GM12878 (cell line): ENCODE measurements at regions not wholly inside any gene's neighbourhood (a gene's known extent, or its start where the extent isn't known, plus 50 kb on each side); places are given as distances from the start of the nearest gene placed in this dataset.

ENCODE experiments used
- ATAC-seq: fragments of 200-7000 bp; cut with Tn5 transposase; 3 replicates; pipeline ENCODE4 v1.9.1; 2020; ENCODE audit warnings: mild to moderate bottlenecking, moderate library complexity
- BruUV-seq: library from RNA; stranded (reverse); fragments of 400-500 nt; replicated peaks from 2 replicates; lab custom pipeline; 2021; lab: Mats Ljungman, UMichigan
- CTCF ChIA-PET: fragments of 300-600 bp; sonication (Branson Sonifier 250); formaldehyde crosslinking; extraction: SDS; loops from one replicate; lab custom pipeline; 2021; ENCODE audit warnings: inconsistent platforms; lab: Yijun Ruan, JAX
- POLR2A ChIA-PET: fragments of 350-600 bp; formaldehyde crosslinking; extraction: SDS; loops from one replicate; lab custom pipeline; 2021; ENCODE audit warnings: inconsistent platforms; lab: Charles Lee
- RAD21 ChIA-PET: fragments of 300-600 bp; sonication (Branson Sonifier 250); formaldehyde crosslinking; loops from one replicate; lab custom pipeline; 2023; ENCODE audit warnings: antibody characterized with exemption; ENCODE audit not compliant: unreplicated experiment; lab: Charles Lee
- SMC1A ChIA-PET: fragments of 300-600 bp; sonication (Branson Sonifier 250); formaldehyde crosslinking; loops from one replicate; lab custom pipeline; 2023; ENCODE audit not compliant: unreplicated experiment, uncharacterized antibody; lab: Charles Lee
- DNase-seq: peaks from one replicate; pipeline ENCODE4 v3.0.0-alpha.2; 2011; ENCODE audit warnings: low read depth, low spot score
- FAIRE-seq: peaks from 3 replicates; lab custom pipeline; 2011; peaks lifted over from hg19 to GRCh38; lab: Jason Lieb, UNC
- H2AFZ ChIP-seq: 2 replicates; pipeline ENCODE4 v1.6.0; 2011; ENCODE audit warnings: low read depth, low read length, control low read depth; ENCODE audit not compliant: control insufficient read depth
- H3K27ac ChIP-seq: 2 replicates; pipeline ENCODE4 v1.5.1; 2011; ENCODE audit warnings: control low read depth; ENCODE audit not compliant: control insufficient read depth, insufficient read depth
- H3K27me3 ChIP-seq, 2 experiments: replicated peaks in 1 of 2; 2 replicates each; pipeline versions ENCODE4 v1.6.0 to v1.6.1; 2011; ENCODE audit warnings: low read length in 1 of 2; ENCODE audit not compliant: control insufficient read depth in 2 of 2, insufficient read depth in 2 of 2
- H3K36me3 ChIP-seq, 2 experiments: 2 replicates each; pipeline ENCODE4 v1.5.1; 2011; ENCODE audit warnings: low read length in 1 of 2; ENCODE audit not compliant: control insufficient read depth in 2 of 2, insufficient read depth in 2 of 2
- H3K4me1 ChIP-seq: 2 replicates; pipeline ENCODE4 v1.6.1; 2011; ENCODE audit warnings: mild to moderate bottlenecking, low read length, moderate library complexity, mixed read lengths; ENCODE audit not compliant: control insufficient read depth, insufficient read depth
- H3K4me2 ChIP-seq: 2 replicates; pipeline ENCODE4 v1.6.0; 2011; ENCODE audit warnings: control low read depth; ENCODE audit not compliant: control insufficient read depth, insufficient read depth
- H3K4me3 ChIP-seq: fragments of 200-600 bp; sonication (generic); 2 replicates; pipeline ENCODE4 v1.5.1; 2016
- H3K79me2 ChIP-seq: 2 replicates; pipeline ENCODE4 v1.6.0; 2011; ENCODE audit warnings: low read length; ENCODE audit not compliant: control insufficient read depth, insufficient read depth
- H3K9ac ChIP-seq: 2 replicates; pipeline ENCODE4 v1.8.0; 2011; ENCODE audit warnings: low read length, control low read depth, mixed read lengths; ENCODE audit not compliant: control insufficient read depth, insufficient read depth
- H3K9me3 ChIP-seq: replicated peaks from 3 replicates; pipeline ENCODE4 v1.5.1; 2011; ENCODE audit warnings: mild to moderate bottlenecking, low read length; ENCODE audit not compliant: control insufficient read depth, insufficient read depth
- H4K20me1 ChIP-seq: 2 replicates; pipeline ENCODE4 v1.6.0; 2011; ENCODE audit not compliant: control insufficient read depth, insufficient read depth
- GATAD2B ChIP-seq: fragments of 450-650 bp; conservative IDR thresholded peaks from 2 replicates; pipeline ENCODE4 v1.6.1; 2017; ENCODE audit warnings: low read depth, mild to moderate bottlenecking, moderate library complexity
- KAT2A ChIP-seq: conservative IDR thresholded peaks from 2 replicates; pipeline ENCODE4 v1.6.1; 2011; ENCODE audit warnings: low read depth, low read length; ENCODE audit not compliant: control insufficient read depth
- SMARCA5 ChIP-seq: fragments of 450-650 bp; IDR thresholded peaks from 2 replicates; pipeline ENCODE4 v1.6.1; 2017; ENCODE audit warnings: mild to moderate bottlenecking
- STAT1 ChIP-seq: fragments of 450-650 bp; conservative IDR thresholded peaks from 2 replicates; pipeline ENCODE4 v1.6.1; 2014; ENCODE audit warnings: antibody characterized with exemption, mild to moderate bottlenecking
- TCF7 ChIP-seq: IDR thresholded peaks from 2 replicates; pipeline ENCODE4 v1.6.1; 2014; ENCODE audit warnings: antibody characterized with exemption, borderline replicate concordance
- ZBED1 ChIP-seq: IDR thresholded peaks from 2 replicates; pipeline ENCODE4 v1.6.1; 2016; ENCODE audit warnings: borderline replicate concordance
- ZNF274 ChIP-seq: IDR thresholded peaks from one replicate; pipeline ENCODE4 v1.8.0; 2011; ENCODE audit not compliant: insufficient read length, insufficient read depth
- WGBS: methylation state at CpG from one replicate; pipeline ENCODE4 v1.1.6; 2016; ENCODE audit warnings: low lambda C conversion rate; ENCODE audit not compliant: insufficient replicate concordance, insufficient coverage; ENCODE audit errors: missing lambda C conversion rate; 5-methylcytosine and 5-hydroxymethylcytosine counted together
- in situ Hi-C: fragments of 300-500 bp; cut with MboI; formaldehyde crosslinking; loops from 9 replicates; pipeline ENCODE4 v1.14.3; 2018; ENCODE audit warnings: mixed read lengths
- intact Hi-C: fragments of 100-400 bp; cut with micrococcal nuclease; formaldehyde crosslinking; loops from one replicate; pipeline ENCODE4 v1.14.2; 2022; ENCODE audit not compliant: unreplicated experiment
- TF ChIP-seq, protein P1 (sequence below): fragments of 450-650 bp; formaldehyde crosslinking; IDR thresholded peaks from 2 replicates; pipeline ENCODE4 v1.4.0; 2020; ENCODE audit warnings: mild to moderate bottlenecking, moderate library complexity

DNA sequence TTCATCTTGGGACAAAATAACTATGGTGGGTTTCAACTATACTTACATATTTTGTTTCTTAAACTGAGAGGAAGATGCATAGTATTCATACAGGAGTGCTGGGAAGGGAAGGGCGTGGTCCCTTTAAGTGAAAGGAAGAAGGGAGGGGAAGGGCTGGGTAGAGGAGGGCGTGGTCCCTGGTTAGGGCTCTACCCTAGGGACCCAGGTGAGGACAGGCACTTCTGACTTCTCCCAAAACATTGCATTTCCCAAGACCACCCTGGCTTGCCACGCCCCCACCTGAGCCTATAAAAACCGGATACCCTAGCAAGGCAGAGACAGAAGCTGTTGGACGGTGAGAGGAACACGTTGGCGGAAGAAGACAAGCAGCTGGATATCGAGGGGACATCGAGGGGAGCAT lies 157.6 kb upstream of the PLXNA4 start:
- no peaks in the 10 kb centered on the region for H3K4me1 ChIP-seq
- H3K79me2 ChIP-seq: no peaks in the 10 kb centered on the region
- ChIA-PET CTCF (no interaction called here), RAD21 (no interaction called here), POLR2A (no interaction called here)
- 46% methylated on average over 8 of the region's 9 CpGs for WGBS
- no peaks in the 10 kb centered on the region for H4K20me1 ChIP-seq
- in situ Hi-C loops: no loop called here
- no peak for ATAC-seq
- H3K4me2 ChIP-seq: no peak overlapping the region
- H3K36me3 ChIP-seq: no peaks in the 10 kb centered on the region
- no peak for FAIRE-seq
- no peak overlapping the region for H3K27ac ChIP-seq
- TF ChIP-seq TCF7: no peak
- no peak for TF ChIP-seq STAT1
- TF ChIP-seq KAT2A: no peak
- no peak for TF ChIP-seq ZBED1
- no peak for TF ChIP-seq ZNF274
- no peak for TF ChIP-seq GATAD2B
- TF ChIP-seq SMARCA5: no peak
- TF ChIP-seq, protein P1, sequence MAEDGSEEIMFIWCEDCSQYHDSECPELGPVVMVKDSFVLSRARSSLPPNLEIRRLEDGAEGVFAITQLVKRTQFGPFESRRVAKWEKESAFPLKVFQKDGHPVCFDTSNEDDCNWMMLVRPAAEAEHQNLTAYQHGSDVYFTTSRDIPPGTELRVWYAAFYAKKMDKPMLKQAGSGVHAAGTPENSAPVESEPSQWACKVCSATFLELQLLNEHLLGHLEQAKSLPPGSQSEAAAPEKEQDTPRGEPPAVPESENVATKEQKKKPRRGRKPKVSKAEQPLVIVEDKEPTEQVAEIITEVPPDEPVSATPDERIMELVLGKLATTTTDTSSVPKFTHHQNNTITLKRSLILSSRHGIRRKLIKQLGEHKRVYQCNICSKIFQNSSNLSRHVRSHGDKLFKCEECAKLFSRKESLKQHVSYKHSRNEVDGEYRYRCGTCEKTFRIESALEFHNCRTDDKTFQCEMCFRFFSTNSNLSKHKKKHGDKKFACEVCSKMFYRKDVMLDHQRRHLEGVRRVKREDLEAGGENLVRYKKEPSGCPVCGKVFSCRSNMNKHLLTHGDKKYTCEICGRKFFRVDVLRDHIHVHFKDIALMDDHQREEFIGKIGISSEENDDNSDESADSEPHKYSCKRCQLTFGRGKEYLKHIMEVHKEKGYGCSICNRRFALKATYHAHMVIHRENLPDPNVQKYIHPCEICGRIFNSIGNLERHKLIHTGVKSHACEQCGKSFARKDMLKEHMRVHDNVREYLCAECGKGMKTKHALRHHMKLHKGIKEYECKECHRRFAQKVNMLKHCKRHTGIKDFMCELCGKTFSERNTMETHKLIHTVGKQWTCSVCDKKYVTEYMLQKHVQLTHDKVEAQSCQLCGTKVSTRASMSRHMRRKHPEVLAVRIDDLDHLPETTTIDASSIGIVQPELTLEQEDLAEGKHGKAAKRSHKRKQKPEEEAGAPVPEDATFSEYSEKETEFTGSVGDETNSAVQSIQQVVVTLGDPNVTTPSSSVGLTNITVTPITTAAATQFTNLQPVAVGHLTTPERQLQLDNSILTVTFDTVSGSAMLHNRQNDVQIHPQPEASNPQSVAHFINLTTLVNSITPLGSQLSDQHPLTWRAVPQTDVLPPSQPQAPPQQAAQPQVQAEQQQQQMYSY (CRISPR knock-in tag): no peak
- TF ChIP-seq, all 136 proteins: peak for 0
- Histone ChIP-seq H3K9ac (no peak overlapping the region), H3K9me3 (no peaks in the 10 kb centered on the region), H3K27me3 (peaks cover 0 to 3% of the 10 kb centered on the region in 2 experiments; a peak in 2 of 4 replicates), H2AFZ (no peak overlapping the region), H3K4me3 (no peak overlapping the region)
- DNase-seq: no peak
- SMC1A ChIA-PET: no interaction called here
- intact Hi-C loops: no loop called here
- BruUV-seq: no TSS peak
